GM19240 (cell line): ENCODE measurements at regions not wholly inside any gene's neighbourhood (a gene's known extent, or its start where the extent isn't known, plus 50 kb on each side); places are given as distances from the start of the nearest gene placed in this dataset.

Experiments
- DNase-seq: peaks from one replicate; pipeline ENCODE4 v3.0.0; 2011; ENCODE audit warnings: low spot score; ENCODE audit not compliant: insufficient read length

DNA sequence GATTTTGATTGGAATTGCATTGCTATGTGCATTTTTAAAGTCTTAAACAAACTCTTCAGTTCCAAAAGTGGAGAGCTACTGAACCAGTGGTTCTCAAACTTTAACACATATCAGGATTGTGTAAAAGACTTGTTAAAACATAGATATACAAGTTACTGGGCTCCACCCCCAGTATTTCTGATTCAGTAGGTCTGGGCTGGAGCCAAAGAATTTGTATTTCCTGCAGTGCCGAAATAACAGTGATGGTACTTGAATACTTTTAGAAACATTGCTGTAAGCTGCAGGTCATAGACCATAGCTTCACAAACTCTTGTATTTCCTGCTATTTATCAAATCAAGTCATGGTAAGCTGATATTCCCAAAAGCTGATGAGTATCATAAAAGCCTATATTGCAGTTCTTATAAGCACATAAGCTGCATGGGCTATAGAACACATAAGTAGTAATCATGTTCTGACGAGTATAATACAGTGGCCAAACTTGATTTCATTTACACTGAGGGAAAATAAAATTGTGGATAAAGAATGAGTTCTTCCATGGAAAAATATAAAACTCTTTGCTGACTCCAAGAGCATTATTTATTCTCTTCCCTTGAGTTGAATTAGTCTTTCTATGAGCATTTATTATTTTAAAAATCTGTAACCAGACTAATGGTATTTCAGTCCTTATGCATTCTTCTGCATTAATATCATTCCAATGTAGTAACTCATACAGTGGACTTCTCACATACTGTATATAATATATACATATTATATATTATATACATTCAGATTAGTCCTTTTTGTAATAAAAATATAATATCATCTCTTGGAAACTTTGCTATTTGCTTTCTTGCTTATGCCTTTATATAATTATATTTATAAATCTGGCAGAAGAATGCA is 550.5 kb upstream of the AGTR1 start:
- no peak for DNase-seq

DNA sequence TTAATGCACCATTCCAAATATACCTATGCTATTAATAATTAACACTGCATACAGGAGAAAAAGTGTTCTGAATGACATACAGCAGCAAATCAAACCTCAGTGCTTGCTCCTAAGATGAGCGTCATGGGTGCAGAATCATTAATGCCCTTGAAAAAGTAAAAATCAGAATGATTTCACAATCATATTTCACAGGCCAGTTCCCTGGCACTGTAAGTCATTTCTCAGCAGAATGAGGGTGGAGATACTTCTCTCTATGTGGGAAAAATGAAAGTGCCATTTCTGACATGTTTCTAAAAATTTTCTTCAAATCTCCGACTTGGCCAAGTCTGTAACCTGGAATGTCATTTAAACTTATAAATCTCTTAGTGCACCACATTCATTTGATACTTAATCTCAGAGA is 549.8 kb upstream of the AGTR1 start:
- no peak for DNase-seq

DNA sequence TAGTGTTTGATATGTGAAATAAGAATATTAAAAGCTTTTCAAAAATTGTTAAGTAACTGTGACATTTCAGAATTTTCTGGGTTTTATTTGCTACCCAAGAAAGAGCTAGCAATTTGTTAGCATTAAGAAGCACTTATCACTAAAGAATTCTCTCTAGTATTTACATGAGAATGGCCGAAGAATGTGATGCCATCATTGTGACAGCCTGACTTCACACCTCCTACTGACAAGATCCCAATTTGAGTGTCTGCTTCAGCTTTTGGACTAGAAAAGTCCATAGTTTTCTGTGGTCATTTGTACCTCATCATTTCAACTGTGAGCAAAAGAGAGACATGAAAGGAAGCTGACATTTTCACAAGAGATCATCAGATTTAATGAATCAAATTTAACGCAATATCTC is 548.1 kb upstream of the AGTR1 start:
- no peak for DNase-seq

DNA sequence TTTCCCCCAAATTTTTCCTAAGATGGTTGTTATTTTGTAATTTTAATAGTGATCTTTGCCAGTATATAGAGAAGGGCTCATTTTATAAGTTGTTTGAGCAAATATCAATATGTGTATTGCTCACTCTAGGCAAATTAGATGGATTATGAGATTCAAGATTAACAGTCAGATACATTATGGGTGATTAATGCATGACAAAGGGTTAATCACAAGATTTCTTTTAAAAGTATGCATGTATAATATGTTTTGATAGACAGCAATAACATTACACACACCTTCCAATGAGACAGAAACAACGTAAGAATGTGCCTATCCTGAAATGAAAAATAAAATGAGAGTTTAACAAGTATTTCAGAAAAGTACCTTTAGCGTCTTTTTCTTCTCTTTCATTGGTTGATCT is 547.6 kb upstream of the AGTR1 start:
- DNase-seq: no peak

DNA sequence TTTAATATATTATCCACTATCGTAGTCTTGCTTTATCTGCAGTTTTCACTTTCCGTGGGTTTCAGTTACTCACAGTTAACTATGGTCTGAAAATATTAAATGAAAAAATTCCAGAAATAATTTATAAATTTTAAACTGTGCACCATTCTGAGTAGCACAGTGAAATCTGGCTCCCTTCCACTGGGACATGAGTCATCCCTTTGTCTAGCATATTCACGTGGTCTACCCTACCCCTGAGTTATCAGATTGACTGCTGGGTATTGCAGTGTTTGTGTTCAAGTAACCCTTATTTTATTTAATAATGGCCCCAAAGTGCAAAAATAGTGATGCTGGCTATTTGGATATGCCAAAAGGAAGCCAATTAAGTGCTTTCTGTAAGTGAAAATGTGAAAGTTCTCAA is 539.5 kb upstream of the AGTR1 start:
- no peak for DNase-seq

DNA sequence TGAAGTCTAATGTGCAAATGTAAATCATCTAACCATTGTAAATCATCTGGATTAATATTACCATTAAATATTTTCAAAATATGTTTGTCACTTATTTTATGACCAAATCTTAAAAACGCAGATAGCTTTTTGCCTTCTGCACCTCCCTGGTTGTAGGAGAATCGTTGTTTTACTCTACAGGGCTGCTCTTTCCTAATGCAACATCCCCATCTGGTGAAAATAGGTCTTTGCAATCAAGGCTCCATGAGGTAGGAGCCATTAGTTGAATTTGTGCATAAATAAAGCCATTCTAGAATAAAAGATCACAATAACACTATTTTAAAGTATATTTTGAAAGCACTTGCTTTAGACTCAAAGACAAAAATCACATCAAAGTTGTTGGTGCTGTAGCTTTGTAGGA is 535.6 kb upstream of the AGTR1 start:
- no peak for DNase-seq

DNA sequence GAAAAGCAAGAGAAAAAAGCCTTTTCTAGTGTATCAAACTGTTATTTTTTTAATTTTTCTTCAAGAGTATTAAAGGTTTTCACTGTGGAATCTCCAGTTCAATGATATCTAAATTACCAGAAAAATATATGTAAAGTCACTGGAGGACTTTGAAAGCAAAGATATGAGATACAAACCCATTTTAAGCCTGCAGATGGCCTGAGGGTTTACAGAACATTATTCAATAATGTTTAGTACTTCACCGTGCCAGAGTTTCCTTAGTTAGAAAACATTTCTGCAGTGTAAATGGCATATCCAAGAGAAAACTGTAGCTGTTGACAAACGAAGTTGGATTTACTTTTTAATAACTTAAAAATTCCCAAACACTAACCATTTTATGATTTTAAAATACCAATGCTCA is 529.4 kb upstream of the AGTR1 start:
- no peak for DNase-seq

DNA sequence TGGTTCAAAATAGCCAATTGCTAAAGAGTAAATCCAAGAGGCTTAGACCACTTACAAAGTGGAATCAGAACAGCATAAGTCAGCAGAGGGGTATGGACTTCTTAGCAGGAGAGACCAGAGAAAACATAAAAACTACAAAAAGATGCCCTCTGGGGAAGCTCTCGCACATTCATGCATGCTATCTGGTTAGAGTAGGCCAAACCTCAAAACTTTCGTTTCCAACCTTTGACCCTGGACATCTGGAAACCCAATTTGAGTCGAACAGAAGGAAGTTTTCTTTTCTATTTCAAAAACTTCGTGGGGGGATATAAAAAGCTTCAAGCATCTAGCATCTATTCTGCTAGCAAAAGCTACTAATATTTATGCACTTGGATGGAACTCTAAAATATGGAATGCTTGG is 523.9 kb upstream of the AGTR1 start:
- no peak for DNase-seq

DNA sequence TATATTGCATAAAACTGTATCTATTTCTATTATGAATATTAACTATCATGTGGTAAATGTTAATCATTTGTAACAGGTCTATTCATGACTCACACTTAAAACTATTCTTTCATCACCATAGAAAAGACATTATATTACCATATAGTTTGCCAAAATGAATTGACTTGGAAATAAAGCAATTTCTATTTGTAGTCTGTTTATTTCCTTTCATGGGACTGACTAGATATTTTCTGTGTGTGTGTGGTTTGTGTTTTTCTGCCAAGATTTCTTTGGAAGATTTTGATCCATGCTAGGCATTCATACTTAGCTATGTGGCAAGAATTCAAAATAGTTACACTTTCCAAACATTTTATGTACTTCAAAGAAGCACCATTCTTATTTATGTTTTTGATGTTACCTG is 522.5 kb upstream of the AGTR1 start:
- no peak for DNase-seq

DNA sequence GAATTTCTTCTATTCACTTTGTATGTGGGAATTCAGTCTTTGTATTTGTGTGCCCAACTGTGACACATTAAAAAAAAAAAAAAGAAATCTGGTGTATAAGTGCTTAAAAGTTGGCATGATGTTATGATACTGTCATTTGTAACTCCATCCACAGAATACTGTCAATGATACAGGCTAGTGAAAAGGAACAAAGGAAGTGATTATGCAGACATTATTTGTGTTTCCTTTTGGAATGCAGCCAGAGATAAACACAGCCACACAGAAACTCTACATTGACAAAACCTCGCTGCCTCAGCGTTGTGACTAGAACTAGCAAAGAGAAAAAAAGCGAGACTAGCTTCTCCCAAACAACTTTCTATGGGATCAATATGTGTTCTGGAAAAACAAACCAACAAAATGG is 519.2 kb upstream of the AGTR1 start:
- DNase-seq: no peak

DNA sequence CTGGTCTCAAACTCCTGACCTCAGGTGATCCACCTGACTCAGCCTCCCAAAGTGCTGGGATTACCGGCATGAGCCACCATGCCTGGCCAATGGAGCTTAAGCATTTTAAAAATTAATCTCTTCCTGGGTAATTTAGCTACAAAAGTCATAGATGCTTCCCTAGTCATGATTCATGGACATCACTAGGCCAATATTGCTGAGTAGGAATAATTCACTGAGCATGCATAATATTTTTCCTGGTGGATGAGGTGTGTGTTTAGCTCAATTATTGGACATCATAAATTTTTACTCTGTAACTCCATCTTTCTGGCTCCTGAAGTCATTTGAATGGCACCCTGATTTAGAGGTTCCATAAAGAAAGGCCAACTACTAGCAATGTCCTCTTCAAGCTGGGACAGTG is 512.9 kb upstream of the AGTR1 start:
- no peak for DNase-seq

DNA sequence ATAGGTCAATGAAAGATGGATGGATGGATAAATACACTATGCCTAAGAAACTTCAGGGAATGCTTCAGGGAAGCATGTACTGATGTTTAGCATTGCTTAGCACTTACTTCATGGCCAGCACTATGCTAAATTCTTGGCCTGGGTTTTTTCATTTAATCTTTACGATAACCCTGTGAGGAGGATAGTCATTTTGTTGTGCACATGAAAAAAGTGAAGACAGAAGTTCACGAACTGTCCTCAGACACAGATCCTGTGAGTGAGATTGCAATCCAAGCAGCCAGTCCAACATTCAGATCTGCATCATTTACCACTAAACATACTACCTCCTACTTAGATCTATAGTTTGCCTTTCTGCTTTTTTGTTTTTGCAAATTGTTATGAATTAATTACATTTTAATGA is 510.8 kb upstream of the AGTR1 start:
- DNase-seq: no peak

DNA sequence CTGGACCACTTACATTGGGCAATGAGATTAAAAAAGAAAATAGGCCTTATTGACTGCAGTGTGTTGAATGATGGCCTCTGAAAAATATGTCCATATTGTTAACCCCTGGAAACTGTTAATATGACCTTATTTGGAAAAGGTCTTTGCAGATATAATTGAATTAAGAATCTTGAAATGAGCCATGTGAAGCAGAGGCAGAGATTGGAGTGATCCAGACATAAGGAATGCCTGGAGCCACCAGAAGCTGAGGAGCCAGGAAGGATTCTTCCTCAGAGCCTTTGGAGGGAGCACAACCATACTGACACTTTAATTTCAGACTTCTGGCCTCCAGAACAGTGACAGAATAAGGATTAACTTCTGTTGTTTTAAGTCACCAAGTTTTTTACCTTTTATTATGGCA is 510.4 kb upstream of the AGTR1 start:
- DNase-seq: no peak

DNA sequence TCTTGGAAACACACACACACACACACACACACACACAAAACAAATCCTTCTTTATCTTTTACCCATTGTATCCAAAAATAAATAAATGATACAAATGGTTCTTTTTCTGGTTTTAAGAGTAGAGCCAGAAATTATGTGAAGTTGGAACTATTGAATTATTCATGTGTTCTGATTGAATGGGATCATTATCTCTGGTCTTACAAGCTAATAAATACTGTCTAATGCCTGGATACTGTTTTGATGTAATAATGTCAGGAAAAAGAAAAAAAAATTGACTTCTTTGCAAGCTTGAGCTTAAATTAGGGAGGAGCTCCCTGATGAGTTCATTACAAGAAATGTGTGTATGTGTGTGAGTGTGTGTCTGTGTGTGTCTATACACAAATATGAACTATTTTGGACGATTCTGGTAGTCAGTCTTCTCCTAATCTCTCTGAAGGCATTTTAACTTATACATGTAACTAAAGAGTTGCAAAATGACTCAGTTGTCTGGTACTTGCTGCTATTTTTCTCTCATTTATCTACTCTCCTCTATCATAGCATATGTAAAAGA is 507.2 kb upstream of the AGTR1 start:
- DNase-seq: no peak

DNA sequence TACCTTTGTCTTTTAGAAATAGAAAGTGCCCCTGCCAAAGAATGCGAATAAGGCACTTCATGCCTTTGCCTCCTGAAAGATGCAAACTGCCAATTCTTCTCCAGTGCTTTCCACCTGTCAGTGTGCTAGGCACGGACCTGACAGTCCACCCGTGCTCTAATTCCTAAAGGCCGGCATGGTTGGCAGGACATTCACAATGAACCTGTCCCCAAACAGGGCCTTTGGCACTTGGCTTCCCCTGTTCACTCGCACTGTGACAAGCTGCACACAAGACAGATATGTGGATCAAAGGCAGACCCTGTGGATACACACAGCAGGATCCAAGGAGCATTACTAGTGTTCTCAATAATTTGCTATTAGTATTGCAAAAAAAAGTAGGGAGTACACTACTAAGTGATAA is 505.7 kb upstream of the AGTR1 start:
- DNase-seq: no peak

DNA sequence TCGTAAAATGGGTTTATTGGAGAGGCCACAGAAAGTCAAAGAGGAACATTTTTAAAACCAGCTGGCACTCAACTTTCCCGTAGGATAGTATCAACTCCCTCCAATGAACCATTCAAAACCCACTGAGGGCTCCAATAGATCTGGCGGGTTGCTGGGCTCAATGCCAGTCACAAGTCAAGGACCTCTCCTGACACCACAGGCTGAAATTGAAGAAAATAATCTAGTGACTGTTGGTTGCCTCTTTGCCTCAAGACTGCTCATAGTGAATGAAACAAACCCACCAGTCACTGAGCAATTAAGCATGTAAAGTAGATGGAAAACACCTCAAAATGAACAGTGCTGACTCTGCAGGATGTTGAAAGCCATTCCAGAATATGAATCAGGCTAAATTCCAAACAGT is 500.6 kb upstream of the AGTR1 start:
- no peak for DNase-seq

DNA sequence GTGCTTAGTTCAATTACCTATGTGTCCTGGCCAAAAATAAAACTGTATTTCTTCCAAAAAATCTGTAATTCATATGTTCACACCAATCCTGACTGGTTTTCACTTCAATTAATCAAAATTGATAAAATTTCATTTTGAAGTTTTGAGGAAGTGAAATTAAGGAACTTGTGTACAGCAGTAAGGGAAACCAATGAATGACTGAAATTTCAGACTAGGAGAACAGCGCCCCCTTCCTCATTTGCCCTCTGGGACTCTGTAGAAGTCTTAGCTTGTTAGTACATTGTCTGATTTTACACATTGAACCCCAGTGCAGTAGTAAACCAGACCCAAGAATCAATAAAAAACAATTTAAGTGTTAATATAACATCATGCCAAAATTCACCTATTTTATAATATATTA is 495.3 kb upstream of the AGTR1 start:
- DNase-seq: no peak

DNA sequence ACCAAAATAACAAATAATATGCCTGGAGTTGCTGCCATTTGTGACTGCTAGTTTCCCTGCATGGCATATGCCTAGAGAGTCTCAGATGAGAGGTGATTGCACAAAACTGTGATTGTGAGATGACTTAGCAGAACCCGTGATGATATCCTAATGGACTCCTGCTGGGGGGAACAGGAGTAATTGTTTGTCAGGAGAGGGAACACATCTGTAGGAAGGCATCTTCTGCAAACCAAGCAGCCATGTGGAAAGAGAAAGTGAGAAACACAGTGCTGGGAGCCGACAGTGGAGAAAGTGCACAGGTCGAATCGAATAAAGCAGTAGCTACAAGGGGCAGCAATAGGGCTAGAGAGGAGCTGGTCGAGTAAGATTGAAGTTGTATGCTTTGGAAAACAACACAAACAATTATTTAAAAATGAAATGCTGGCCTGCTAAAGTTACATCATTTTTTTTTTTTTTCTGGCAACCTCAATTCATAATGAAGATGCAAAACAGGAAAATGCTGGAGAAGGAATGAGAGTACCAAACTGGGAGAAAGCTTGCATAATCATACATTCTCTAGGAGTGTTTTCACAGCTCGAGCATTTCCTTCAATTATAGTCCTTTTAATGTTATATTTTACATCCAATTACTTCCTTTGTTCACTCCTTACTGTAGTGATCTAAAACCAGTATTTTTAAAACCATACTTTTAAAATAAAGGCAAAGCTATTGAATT is 494.2 kb upstream of the AGTR1 start:
- DNase-seq: no peak

DNA sequence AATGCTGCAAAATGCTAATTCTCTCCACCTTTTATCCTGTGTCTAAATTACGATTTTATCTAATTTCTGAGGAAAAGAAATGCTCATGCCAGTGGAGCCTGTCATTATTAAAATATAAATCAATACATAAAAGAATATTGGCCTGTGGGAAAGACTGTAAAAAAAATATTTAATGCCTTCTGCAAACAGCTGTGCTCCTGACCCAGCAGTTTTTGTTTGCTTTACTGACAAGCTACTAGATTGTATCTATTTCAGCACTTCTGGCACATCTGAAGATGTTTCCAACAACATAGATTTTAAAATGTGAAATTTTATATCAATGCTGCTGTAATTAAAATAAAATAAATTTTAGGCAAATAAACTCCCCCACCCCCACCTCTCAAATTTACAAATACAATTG is 493.6 kb upstream of the AGTR1 start:
- DNase-seq: no peak

DNA sequence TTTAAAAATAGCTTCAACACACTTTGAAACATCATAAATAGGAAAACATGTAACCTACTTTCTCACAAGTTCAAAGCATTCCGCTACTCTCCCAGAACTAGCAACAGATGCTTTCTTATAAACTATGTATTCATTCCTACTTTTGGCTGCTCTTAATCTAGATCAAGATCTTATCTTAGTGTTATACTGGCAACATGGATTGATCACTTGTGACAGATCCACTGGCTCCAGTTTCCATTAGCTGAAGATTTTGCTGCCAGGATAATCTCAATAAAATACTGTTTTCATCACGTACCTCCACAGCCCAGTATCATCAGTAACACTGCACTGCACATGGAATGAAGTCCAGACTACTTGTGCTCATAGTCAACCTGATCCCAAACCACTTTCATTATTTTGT is 491.7 kb upstream of the AGTR1 start:
- DNase-seq: no peak

DNA sequence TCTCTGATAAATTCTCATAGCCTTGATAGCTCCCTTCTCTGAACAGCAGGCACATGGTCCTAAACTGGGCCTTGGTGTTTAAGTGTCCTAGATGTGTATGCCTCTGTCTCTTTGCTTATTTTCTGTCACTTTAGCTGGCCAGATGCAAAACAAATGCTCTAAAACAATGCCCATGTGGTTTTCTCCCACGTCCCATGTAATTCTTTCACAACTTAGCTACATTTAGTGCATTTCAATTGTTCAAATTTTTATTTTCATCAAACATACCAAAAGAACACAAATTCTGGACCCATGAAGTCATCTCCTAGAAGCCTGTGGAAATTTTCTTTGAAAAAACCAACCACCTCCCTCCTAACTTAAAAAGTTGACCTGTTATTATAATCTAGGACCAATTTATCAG is 491.3 kb upstream of the AGTR1 start:
- DNase-seq: no peak

DNA sequence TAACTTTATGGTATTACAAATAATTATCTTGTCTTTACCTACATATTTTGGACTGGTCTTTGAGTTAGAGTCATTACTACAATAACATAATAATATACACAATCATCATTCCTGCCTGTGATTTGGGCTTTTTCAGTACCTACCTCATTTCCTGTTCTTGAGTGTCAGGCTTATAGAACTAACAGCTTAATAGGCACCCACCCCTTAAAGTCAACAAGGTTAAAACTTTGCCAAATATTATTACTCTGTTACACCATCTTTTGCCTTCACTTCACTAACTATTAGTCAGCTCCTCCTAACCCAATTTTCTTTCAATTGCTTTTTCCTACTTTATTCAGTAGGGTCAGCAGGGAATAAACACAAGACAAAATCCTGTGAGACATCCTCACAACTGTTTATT is 488.7 kb upstream of the AGTR1 start:
- no peak for DNase-seq

DNA sequence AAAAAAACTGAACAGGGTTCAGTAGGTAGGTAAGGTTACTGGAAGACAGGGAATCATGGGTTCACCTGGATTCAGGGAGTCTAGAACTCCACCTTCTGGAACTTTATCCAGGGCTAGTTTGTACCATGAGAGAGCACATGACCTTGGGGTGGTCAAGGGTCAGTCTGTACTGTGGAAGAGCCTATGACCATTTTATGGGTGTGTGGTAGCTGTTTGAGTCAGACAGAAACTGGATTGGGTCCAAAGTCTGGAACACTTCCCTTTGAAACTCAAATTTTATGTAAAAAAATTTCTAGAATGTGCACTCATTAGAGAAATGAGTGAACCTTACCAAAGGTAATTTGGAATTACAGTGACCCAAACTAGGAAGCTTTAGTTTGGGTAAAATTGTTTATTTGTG is 486.0 kb upstream of the AGTR1 start:
- DNase-seq: no peak
